Kidney (tissue), 13 donors: ENCODE measurements at regions not wholly inside any gene's neighbourhood (a gene's known extent, or its start where the extent isn't known, plus 50 kb on each side); places are given as distances from the start of the nearest gene placed in this dataset.

Experiments
- DNase-seq, 5 donors: peaks; one replicate each; pipeline ENCODE4 v3.0.0-alpha.2; 2013 to 2020
- FAIRE-seq: peaks from 2 replicates; lab custom pipeline; 2012; peaks lifted over from hg19 to GRCh38; lab: Jason Lieb, UNC
- H3K27ac ChIP-seq, 2 donors: one replicate each; pipeline ENCODE4 v1.7.0; 2013; ENCODE audit warnings: low read depth in 2 of 2, low read length in 2 of 2, inconsistent platforms in 1 of 2
- H3K27me3 ChIP-seq: one replicate; pipeline ENCODE4 v1.7.1; 2013; ENCODE audit warnings: low read length, inconsistent platforms; ENCODE audit not compliant: control insufficient read depth, insufficient read depth
- H3K36me3 ChIP-seq, 3 donors: one replicate each; pipeline versions ENCODE4 v1.7.0 to v1.7.1; 2013; ENCODE audit warnings: low read length in 3 of 3, control low read depth in 1 of 3, inconsistent platforms in 1 of 3; ENCODE audit not compliant: insufficient read depth in 3 of 3, control insufficient read depth in 2 of 3
- H3K4me1 ChIP-seq, 3 donors: one replicate each; pipeline versions ENCODE4 v1.7.0 to v1.7.1; 2013; ENCODE audit warnings: low read length in 3 of 3, inconsistent platforms in 1 of 3, low read depth in 1 of 3; ENCODE audit not compliant: control insufficient read depth in 2 of 3, insufficient read depth in 2 of 3
- H3K4me3 ChIP-seq, 3 donors: one replicate each; pipeline versions ENCODE4 v1.7.0 to v1.8.1; 2013; ENCODE audit warnings: low read length in 3 of 3, control low read depth in 1 of 3, inconsistent platforms in 1 of 3
- H3K9ac ChIP-seq, 3 donors: one replicate each; pipeline versions ENCODE4 v1.7.0 to v1.7.1; 2013; ENCODE audit warnings: low read length in 3 of 3, control low read depth in 1 of 3, inconsistent platforms in 1 of 3
- H3K9me3 ChIP-seq, 3 donors: one replicate each; pipeline versions ENCODE4 v1.7.0 to v1.7.1; 2013; ENCODE audit warnings: low read length in 3 of 3, control low read depth in 1 of 3, inconsistent platforms in 1 of 3; ENCODE audit not compliant: control insufficient read depth in 2 of 3, insufficient read depth in 1 of 3
- intact Hi-C: fragments of 100-400 bp; cut with DNase I; formaldehyde crosslinking; loops from one replicate; pipeline ENCODE4 v1.11.1; 2022
- TF ChIP-seq, protein P1 (sequence below): IDR thresholded peaks from 3 replicates; pipeline ENCODE4 v1.5.1; 2012; ENCODE audit warnings: mild to moderate bottlenecking, moderate library complexity, borderline replicate concordance; ENCODE audit not compliant: insufficient read depth; ENCODE audit errors: extremely low read depth
- donor health status: control.
- donor health status: control.
- donor health status: control.
- donor health status: control.
- donor health status: control.
- donor health status: DM: yes; HTN: yes; CAD: no.
- donor health status: Normal renal cell carcinoma (clear cell type).

GRCh38 chr5:38189081-38189504, 69.3 kb upstream of the EGFLAM start:
- FAIRE-seq: no peak
- Histone ChIP-seq H3K4me3 (no peak overlapping the region), H3K27me3 (no peaks in the 10 kb centered on the region), H3K36me3 (no peaks in the 10 kb centered on the region), H3K27ac (no peak overlapping the region), H3K4me1 (peaks cover 0 to 3% (median 0%) of the 10 kb centered on the region in 3 donors), H3K9ac (no peak overlapping the region), H3K9me3 (no peaks in the 10 kb centered on the region)
- TF ChIP-seq, protein P1, sequence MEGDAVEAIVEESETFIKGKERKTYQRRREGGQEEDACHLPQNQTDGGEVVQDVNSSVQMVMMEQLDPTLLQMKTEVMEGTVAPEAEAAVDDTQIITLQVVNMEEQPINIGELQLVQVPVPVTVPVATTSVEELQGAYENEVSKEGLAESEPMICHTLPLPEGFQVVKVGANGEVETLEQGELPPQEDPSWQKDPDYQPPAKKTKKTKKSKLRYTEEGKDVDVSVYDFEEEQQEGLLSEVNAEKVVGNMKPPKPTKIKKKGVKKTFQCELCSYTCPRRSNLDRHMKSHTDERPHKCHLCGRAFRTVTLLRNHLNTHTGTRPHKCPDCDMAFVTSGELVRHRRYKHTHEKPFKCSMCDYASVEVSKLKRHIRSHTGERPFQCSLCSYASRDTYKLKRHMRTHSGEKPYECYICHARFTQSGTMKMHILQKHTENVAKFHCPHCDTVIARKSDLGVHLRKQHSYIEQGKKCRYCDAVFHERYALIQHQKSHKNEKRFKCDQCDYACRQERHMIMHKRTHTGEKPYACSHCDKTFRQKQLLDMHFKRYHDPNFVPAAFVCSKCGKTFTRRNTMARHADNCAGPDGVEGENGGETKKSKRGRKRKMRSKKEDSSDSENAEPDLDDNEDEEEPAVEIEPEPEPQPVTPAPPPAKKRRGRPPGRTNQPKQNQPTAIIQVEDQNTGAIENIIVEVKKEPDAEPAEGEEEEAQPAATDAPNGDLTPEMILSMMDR: no peak
- intact Hi-C loops: loop anchor here (5.0 kb wide), 1 partner anchor 352 kb away; no protein-coding TSS in a partner anchor
- DNase-seq: peak in 4 of 5 donors; percentile 89 to 95 (median 91)

DNA sequence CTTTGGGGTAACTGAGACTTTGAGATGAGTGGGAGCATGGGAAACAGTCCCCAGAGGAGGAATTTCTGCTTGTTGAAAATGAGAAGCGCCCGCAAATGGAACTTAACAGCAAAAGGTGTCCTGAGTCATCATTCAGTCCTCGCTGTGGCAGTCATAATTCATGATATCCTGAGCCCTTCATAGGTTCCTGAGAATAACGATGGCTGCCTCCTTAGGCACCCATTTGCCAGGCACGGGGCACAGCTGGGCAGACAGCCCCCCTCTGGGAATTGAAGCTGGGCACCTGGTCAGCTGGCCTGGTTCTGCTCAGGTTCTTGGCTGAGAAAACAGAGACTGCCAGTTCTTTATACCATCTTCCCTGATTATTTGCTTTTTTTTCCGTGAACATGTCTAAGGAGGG, 69.8 kb upstream of the EGFLAM start:
- FAIRE-seq (no peak), DNase-seq (peak in 1 of 5 donors; percentile 13)
- Histone ChIP-seq H3K27me3 (no peaks in the 10 kb centered on the region), H3K36me3 (no peaks in the 10 kb centered on the region), H3K27ac (no peak overlapping the region), H3K9ac (no peak overlapping the region), H3K4me1 (peaks cover 0 to 3% (median 0%) of the 10 kb centered on the region in 3 donors), H3K9me3 (no peaks in the 10 kb centered on the region), H3K4me3 (no peak overlapping the region)
- TF ChIP-seq, protein P1: no peak
- intact Hi-C loops: loop anchor here (5.0 kb wide), 1 partner anchor 351 kb away; no protein-coding TSS in a partner anchor

DNA sequence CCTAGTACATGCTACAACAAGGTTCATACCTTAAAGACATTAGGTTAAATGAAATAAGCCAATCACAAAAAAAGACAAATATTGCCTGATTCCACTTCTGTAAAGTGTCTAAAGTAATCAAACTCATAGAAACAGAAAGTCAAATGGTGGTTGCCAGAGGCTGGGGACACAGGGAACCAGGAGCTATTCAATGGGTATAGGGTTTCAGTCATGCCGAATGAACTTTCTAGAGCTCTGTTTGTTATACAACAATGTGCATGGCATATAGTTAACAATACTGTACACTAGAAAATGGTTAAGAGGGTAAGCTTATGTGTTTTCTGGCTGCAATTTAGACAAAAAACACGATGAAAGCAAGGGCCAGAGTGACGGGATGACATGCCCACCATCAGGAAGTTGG, 70.8 kb upstream of the EGFLAM start:
- Histone ChIP-seq H3K27ac (no peak overlapping the region), H3K4me1 (no peaks in the 10 kb centered on the region), H3K9me3 (no peaks in the 10 kb centered on the region), H3K4me3 (no peak overlapping the region), H3K36me3 (no peaks in the 10 kb centered on the region), H3K9ac (no peak overlapping the region), H3K27me3 (no peaks in the 10 kb centered on the region)
- DNase-seq: no peak
- TF ChIP-seq, protein P1: no peak
- FAIRE-seq: no peak
- intact Hi-C loops: loop anchor here (5.0 kb wide), 1 partner anchor 350 kb away; no protein-coding TSS in a partner anchor

DNA sequence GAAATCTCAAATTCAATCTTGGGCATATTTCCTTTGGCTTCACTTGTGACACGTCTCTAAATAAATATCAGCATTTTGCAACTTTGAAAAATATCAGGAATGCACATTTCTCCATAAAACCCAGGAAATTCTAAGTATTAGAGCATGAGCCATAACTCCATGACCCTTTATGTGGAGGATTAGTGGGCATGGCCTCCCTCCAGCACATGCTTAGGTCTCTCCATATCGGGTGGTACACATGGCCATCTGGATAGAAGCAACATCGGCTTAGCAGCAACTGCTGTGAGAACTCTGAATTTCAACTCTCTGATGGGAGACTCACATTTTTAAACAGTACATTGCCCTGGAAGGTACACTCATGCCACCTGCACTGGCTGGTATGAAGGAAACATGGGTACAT, 73.7 kb upstream of the EGFLAM start:
- H3K27ac ChIP-seq: no peak overlapping the region
- no peak overlapping the region for H3K9ac ChIP-seq
- intact Hi-C loops: loop anchor here (5.0 kb wide), 1 partner anchor 347 kb away; no protein-coding TSS in a partner anchor
- H3K36me3 ChIP-seq: no peaks in the 10 kb centered on the region
- no peak overlapping the region for H3K4me3 ChIP-seq
- no peak for DNase-seq
- no peaks in the 10 kb centered on the region for H3K4me1 ChIP-seq
- FAIRE-seq: no peak
- TF ChIP-seq, protein P1: no peak
- no peaks in the 10 kb centered on the region for H3K27me3 ChIP-seq
- H3K9me3 ChIP-seq: no peaks in the 10 kb centered on the region
